Loucy (cell line): ENCODE measurements at regions not wholly inside any gene's neighbourhood (a gene's known extent, or its start where the extent isn't known, plus 50 kb on each side); places are given as distances from the start of the nearest gene placed in this dataset.
A peak's percentile ranks its signal among the peaks of the same experiment; 100 is the strongest.

ENCODE experiments used
- H2AFZ ChIP-seq: fragments of 200-600 bp; sonication (generic); 2 replicates; pipeline ENCODE4 v1.6.0; 2016; ENCODE audit warnings: antibody characterized with exemption, mild to moderate bottlenecking, low read length, moderate library complexity
- H3F3A ChIP-seq: fragments of 200-600 bp; 2 replicates; pipeline ENCODE4 v1.6.0; 2016; ENCODE audit warnings: antibody characterized with exemption, low read depth, mild to moderate bottlenecking
- H3K27me3 ChIP-seq: fragments of 200-600 bp; sonication (generic); 2 replicates; pipeline ENCODE4 v1.6.1; 2014; ENCODE audit warnings: low read length, mild to moderate bottlenecking; ENCODE audit not compliant: insufficient read depth, poor library complexity, severe bottlenecking
- H3K36me3 ChIP-seq: fragments of 200-600 bp; sonication (generic); 2 replicates; pipeline ENCODE4 v1.6.1; 2016; ENCODE audit warnings: low read length; ENCODE audit not compliant: insufficient read depth
- H3K4me1 ChIP-seq: fragments of 200-600 bp; sonication (generic); 2 replicates; pipeline ENCODE4 v1.5.1; 2014; ENCODE audit warnings: low read length, mild to moderate bottlenecking; ENCODE audit not compliant: insufficient read depth, poor library complexity, severe bottlenecking
- H3K4me2 ChIP-seq: fragments of 200-600 bp; sonication (generic); 2 replicates; pipeline ENCODE4 v1.6.0; 2014; ENCODE audit warnings: antibody characterized with exemption, low read length, low read depth, mild to moderate bottlenecking; ENCODE audit not compliant: poor library complexity, severe bottlenecking
- H3K4me3 ChIP-seq: fragments of 200-600 bp; sonication (generic); 2 replicates; pipeline ENCODE4 v1.5.1; 2014; ENCODE audit warnings: low read length, mild to moderate bottlenecking, mixed read lengths; ENCODE audit not compliant: poor library complexity, severe bottlenecking
- H3K79me2 ChIP-seq: fragments of 200-600 bp; sonication (generic); 2 replicates; pipeline ENCODE4 v1.6.1; 2014; ENCODE audit warnings: low read length; ENCODE audit not compliant: insufficient read depth
- H3K9ac ChIP-seq: fragments of 200-600 bp; sonication (generic); 2 replicates; pipeline ENCODE4 v1.6.0; 2014; ENCODE audit warnings: mild to moderate bottlenecking, low read depth, low read length, moderate library complexity; ENCODE audit not compliant: poor library complexity, severe bottlenecking
- H3K9me2 ChIP-seq: fragments of 200-600 bp; sonication (generic); replicated peaks from 2 replicates; pipeline ENCODE4 v1.6.1; 2016; ENCODE audit warnings: low read depth, low read length, mixed read lengths
- H3K9me3 ChIP-seq: fragments of 200-600 bp; sonication (generic); 2 replicates; pipeline ENCODE4 v1.6.1; 2014; ENCODE audit warnings: mild to moderate bottlenecking, antibody characterized with exemption, low read length, low read depth; ENCODE audit not compliant: insufficient read depth
- H4K20me1 ChIP-seq: fragments of 200-600 bp; sonication (generic); 2 replicates; pipeline ENCODE4 v1.6.0; 2014; ENCODE audit warnings: antibody characterized with exemption, low read length, mild to moderate bottlenecking; ENCODE audit not compliant: insufficient read depth, poor library complexity, severe bottlenecking
- CTCF ChIP-seq: fragments of 200-600 bp; sonication (generic); conservative IDR thresholded peaks from 2 replicates; pipeline ENCODE4 v1.5.1; 2014; ENCODE audit warnings: mild to moderate bottlenecking, antibody characterized with exemption, low read length
- EZH2phosphoT487 ChIP-seq: fragments of 200-600 bp; IDR thresholded peaks from 2 replicates; pipeline ENCODE4 v1.6.1; 2018; ENCODE audit warnings: antibody characterized with exemption, mild to moderate bottlenecking, moderate library complexity, borderline replicate concordance

- Histone ChIP-seq H3K27me3 (no peaks in the 10 kb centered on the region), H3K9ac (no peak overlapping the region), H3K4me3 (no peak overlapping the region), H3K9me3 (no peaks in the 10 kb centered on the region), H3K4me1 (no peaks in the 10 kb centered on the region), H3K79me2 (no peaks in the 10 kb centered on the region), H3K36me3 (no peaks in the 10 kb centered on the region), H3K4me2 (no peak overlapping the region), H3K9me2 (no peaks in the 10 kb centered on the region), H3F3A (no peaks in the 10 kb centered on the region), H4K20me1 (no peaks in the 10 kb centered on the region), H2AFZ (no peak overlapping the region)
- TF ChIP-seq CTCF (no peak), EZH2phosphoT487 (no peak)
Measured at GRCh38 chr14:97055355-97055754, 258.2 kb downstream of the VRK1 start.

DNA sequence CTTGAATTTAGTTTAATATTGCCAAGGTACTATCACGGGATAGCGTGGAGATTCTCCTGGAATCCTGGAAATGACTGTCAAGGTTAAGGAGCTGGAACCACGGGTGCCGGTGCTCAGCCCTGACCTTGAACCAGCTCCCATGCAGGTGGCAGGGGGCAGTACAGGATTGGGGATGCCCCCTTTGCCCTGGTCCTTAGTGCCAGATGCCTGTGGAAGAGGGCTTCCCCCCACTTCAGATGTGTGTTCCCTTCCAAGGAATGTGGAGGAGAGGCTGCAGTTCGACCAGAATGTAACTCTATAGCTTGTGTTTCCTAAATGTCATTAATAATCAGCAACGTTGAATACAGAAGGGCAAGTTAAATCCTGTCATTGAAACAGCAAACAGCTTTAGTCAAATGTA lies 258.9 kb downstream of the VRK1 start:
- Histone ChIP-seq H3K4me2 (no peak overlapping the region), H3K9me2 (no peaks in the 10 kb centered on the region), H3F3A (no peaks in the 10 kb centered on the region), H3K27me3 (no peaks in the 10 kb centered on the region), H4K20me1 (no peaks in the 10 kb centered on the region), H2AFZ (no peak overlapping the region), H3K4me1 (no peaks in the 10 kb centered on the region), H3K36me3 (no peaks in the 10 kb centered on the region), H3K79me2 (no peaks in the 10 kb centered on the region), H3K9ac (no peak overlapping the region), H3K4me3 (no peak overlapping the region), H3K9me3 (no peaks in the 10 kb centered on the region)
- TF ChIP-seq CTCF (peak; percentile 33; the same call in 1 of the 2 replicates), EZH2phosphoT487 (no peak)

GRCh38 chr14:97057238-97058073 lies 260.3 kb downstream of the VRK1 start:
- no peaks in the 10 kb centered on the region for H3K9me2 ChIP-seq
- no peaks in the 10 kb centered on the region for H3K36me3 ChIP-seq
- no peak overlapping the region for H3K4me2 ChIP-seq
- H3K79me2 ChIP-seq, result no peaks in the 10 kb centered on the region
- no peaks in the 10 kb centered on the region for H4K20me1 ChIP-seq
- no peaks in the 10 kb centered on the region for H3K9me3 ChIP-seq
- no peaks in the 10 kb centered on the region for H3K27me3 ChIP-seq
- H3K4me1 ChIP-seq, result no peaks in the 10 kb centered on the region
- H3F3A ChIP-seq, result no peaks in the 10 kb centered on the region
- H2AFZ ChIP-seq, result no peak overlapping the region
- no peak overlapping the region for H3K4me3 ChIP-seq
- no peak overlapping the region for H3K9ac ChIP-seq
- TF ChIP-seq EZH2phosphoT487 (no peak), CTCF (no peak)
